ENCODE measurements at regions not wholly inside any gene's neighbourhood (a gene's known extent, or its start where the extent isn't known, plus 50 kb on each side); places are given as distances from the start of the nearest gene placed in this dataset.
A peak's percentile ranks its signal among the peaks of the same experiment; 100 is the strongest.

- no peak for DNase-seq (ENCODE audit: low read depth in 2 of 2)
Observed at GRCh38 chr4:184575306-184575705, 73.9 kb downstream of the CASP3 start.

- DNase-seq (ENCODE audit: low read depth in 2 of 2), result no peak
Observed at GRCh38 chr4:184574861-184575260, 74.4 kb downstream of the CASP3 start.

- DNase-seq (ENCODE audit: low read depth in 2 of 2), result no peak
Observed at GRCh38 chr4:184573701-184574100, 75.5 kb downstream of the CASP3 start.

- no peak for DNase-seq (ENCODE audit: low read depth in 2 of 2)
Observed at GRCh38 chr4:184568770-184569169, 80.5 kb downstream of the CASP3 start.

- DNase-seq (ENCODE audit: low read depth in 2 of 2), result no peak
Observed at GRCh38 chr4:184563621-184564020, 85.6 kb downstream of the CASP3 start.

GRCh38 chr4:184558996-184559395 is 84.6 kb upstream of the IRF2 start:
- no peak for DNase-seq (ENCODE audit: low read depth in 2 of 2)

GRCh38 chr4:184553891-184554290 is 79.5 kb upstream of the IRF2 start:
- no peak for DNase-seq (ENCODE audit: low read depth in 2 of 2)

GRCh38 chr4:184550476-184550875 is 76.1 kb upstream of the IRF2 start:
- no peak for DNase-seq (ENCODE audit: low read depth in 2 of 2)

GRCh38 chr4:184548648-184549341 is 74.4 kb upstream of the IRF2 start:
- DNase-seq (ENCODE audit: low read depth in 2 of 2), result no peak

- no peak for DNase-seq (ENCODE audit: low read depth in 2 of 2)
Observed at GRCh38 chr4:184548316-184548647, 73.9 kb upstream of the IRF2 start.

GRCh38 chr4:184544788-184545409 is 70.5 kb upstream of the IRF2 start:
- DNase-seq (ENCODE audit: low read depth in 2 of 2), result no peak

- DNase-seq (ENCODE audit: low read depth in 2 of 2), result no peak
Observed at GRCh38 chr4:184541907-184542306, 67.6 kb upstream of the IRF2 start.

- DNase-seq (ENCODE audit: low read depth in 2 of 2), result no peak
Observed at GRCh38 chr4:184540307-184540706, 66.0 kb upstream of the IRF2 start.

GRCh38 chr4:184538023-184538599 is 63.8 kb upstream of the IRF2 start:
- DNase-seq (ENCODE audit: low read depth in 2 of 2), result peak; percentile 29 to 37

- DNase-seq (ENCODE audit: low read depth in 2 of 2), result peak; percentile 84 to 86
Observed at GRCh38 chr4:184537269-184538022, 63.1 kb upstream of the IRF2 start.

- no peak for DNase-seq (ENCODE audit: low read depth in 2 of 2)
Observed at GRCh38 chr4:184536881-184537248, 62.5 kb upstream of the IRF2 start.

GRCh38 chr4:184536065-184536880 is 61.9 kb upstream of the IRF2 start:
- DNase-seq (ENCODE audit: low read depth in 2 of 2), result no peak

GRCh38 chr4:184534511-184535391 is 60.4 kb upstream of the IRF2 start:
- no peak for DNase-seq (ENCODE audit: low read depth in 2 of 2)

- no peak for DNase-seq (ENCODE audit: low read depth in 2 of 2)
Observed at GRCh38 chr4:184533908-184534307, 59.6 kb upstream of the IRF2 start.

GRCh38 chr4:184531008-184531407 is 56.7 kb upstream of the IRF2 start:
- no peak for DNase-seq (ENCODE audit: low read depth in 2 of 2)

- no peak for DNase-seq (ENCODE audit: low read depth in 2 of 2)
Observed at GRCh38 chr4:184529283-184529682, 54.9 kb upstream of the IRF2 start.
